T-helper 2 cell treated with Interferon-gamma antibody and Interleukin-4, amounts not matched to agents 5 μg/mL and 100 μg/mL, for 36 hours (primary cell): ENCODE measurements at regions not wholly inside any gene's neighbourhood (a gene's known extent, or its start where the extent isn't known, plus 50 kb on each side); places are given as distances from the start of the nearest gene placed in this dataset.
"Not testable (repeated sequence)": the region's sequence is repeated elsewhere in the genome, so short reads cannot be mapped to it uniquely, and the experiment has no call there.

ENCODE experiments used
- DNase-seq: peaks from one replicate; pipeline ENCODE4 v3.0.0; 2021; ENCODE audit warnings: low spot score
- H3K27ac Mint-ChIP-seq: one replicate; pipeline ENCODE4 v1.8.0; 2021; ENCODE audit warnings: mild to moderate bottlenecking, mixed read lengths
- H3K27me3 Mint-ChIP-seq: one replicate; pipeline ENCODE4 v1.8.0; 2021; ENCODE audit warnings: low read depth, mixed read lengths
- H3K36me3 Mint-ChIP-seq: one replicate; pipeline ENCODE4 v1.8.0; 2021; ENCODE audit warnings: low read depth, mixed read lengths
- H3K4me1 Mint-ChIP-seq: one replicate; pipeline ENCODE4 v1.8.0; 2021; ENCODE audit warnings: low read depth, mixed read lengths
- H3K4me3 Mint-ChIP-seq: one replicate; pipeline ENCODE4 v1.8.0; 2022; ENCODE audit warnings: mild to moderate bottlenecking, moderate library complexity, mixed read lengths
- H3K9me3 Mint-ChIP-seq: one replicate; pipeline ENCODE4 v1.8.0; 2021; ENCODE audit warnings: mixed read lengths

- no peaks in the 10 kb centered on the region for H3K4me1 Mint-ChIP-seq
- no peaks in the 10 kb centered on the region for H3K9me3 Mint-ChIP-seq
- H3K27me3 Mint-ChIP-seq, result no peaks in the 10 kb centered on the region
- no peak overlapping the region for H3K27ac Mint-ChIP-seq
- H3K4me3 Mint-ChIP-seq, result no peak overlapping the region
- H3K36me3 Mint-ChIP-seq, result no peaks in the 10 kb centered on the region
- DNase-seq, result no peak
These were observed 707.2 kb downstream of the NTRK3 start for GRCh38 chr15:87549296-87549695.

GRCh38 chr15:87548590-87548989, 707.9 kb downstream of the NTRK3 start:
- H3K4me1 Mint-ChIP-seq, H3K27ac Mint-ChIP-seq: not testable (repeated sequence)

GRCh38 chr15:87547470-87548181, 708.9 kb downstream of the NTRK3 start:
- Mint-ChIP-seq H3K36me3 (no peaks in the 10 kb centered on the region), H3K9me3 (no peaks in the 10 kb centered on the region), H3K27me3 (no peaks in the 10 kb centered on the region), H3K4me1 (no peaks in the 10 kb centered on the region), H3K4me3 (no peak overlapping the region), H3K27ac (no peak overlapping the region)
- no peak for DNase-seq

More at GRCh38 chr15:87548590-87548989, 707.9 kb downstream of the NTRK3 start:
- DNase-seq, H3K9me3 Mint-ChIP-seq, H3K36me3 Mint-ChIP-seq, H3K4me3 Mint-ChIP-seq, H3K27me3 Mint-ChIP-seq: not testable (repeated sequence)

GRCh38 chr15:87538327-87538834, 718.2 kb downstream of the NTRK3 start:
- Mint-ChIP-seq H3K4me1 (no peaks in the 10 kb centered on the region), H3K9me3 (peaks cover 3% of the 10 kb centered on the region), H3K36me3 (no peaks in the 10 kb centered on the region), H3K27me3 (no peaks in the 10 kb centered on the region), H3K27ac (no peak overlapping the region), H3K4me3 (no peak overlapping the region)
- no peak for DNase-seq

- Mint-ChIP-seq H3K36me3 (no peaks in the 10 kb centered on the region), H3K27ac (no peak overlapping the region), H3K9me3 (peaks cover 7% of the 10 kb centered on the region), H3K4me3 (no peak overlapping the region), H3K4me1 (no peaks in the 10 kb centered on the region), H3K27me3 (no peaks in the 10 kb centered on the region)
- DNase-seq, result no peak
These were observed 719.2 kb downstream of the NTRK3 start for GRCh38 chr15:87537295-87537694.

- not testable (repeated sequence) for H3K27me3 Mint-ChIP-seq, H3K4me1 Mint-ChIP-seq, DNase-seq, H3K9me3 Mint-ChIP-seq, H3K27ac Mint-ChIP-seq, H3K4me3 Mint-ChIP-seq, H3K36me3 Mint-ChIP-seq
These were observed 722.9 kb downstream of the NTRK3 start for GRCh38 chr15:87533637-87534036.

- Mint-ChIP-seq H3K9me3 (peaks cover 13% of the 10 kb centered on the region), H3K36me3 (no peaks in the 10 kb centered on the region), H3K4me3 (no peak overlapping the region), H3K27me3 (no peaks in the 10 kb centered on the region), H3K4me1 (no peaks in the 10 kb centered on the region), H3K27ac (no peak overlapping the region)
- no peak for DNase-seq
These were observed 727.7 kb downstream of the NTRK3 start for GRCh38 chr15:87528873-87529272.

GRCh38 chr15:87527875-87528274, 728.7 kb downstream of the NTRK3 start:
- Mint-ChIP-seq H3K27ac (no peak overlapping the region), H3K4me3 (no peak overlapping the region), H3K27me3 (no peaks in the 10 kb centered on the region), H3K4me1 (no peaks in the 10 kb centered on the region), H3K9me3 (peaks cover 6% of the 10 kb centered on the region), H3K36me3 (no peaks in the 10 kb centered on the region)
- DNase-seq, result no peak

GRCh38 chr15:87527416-87527815, 729.1 kb downstream of the NTRK3 start:
- no peak overlapping the region for H3K4me3 Mint-ChIP-seq
- H3K4me1 Mint-ChIP-seq, result no peaks in the 10 kb centered on the region
- H3K27me3 Mint-ChIP-seq, result no peaks in the 10 kb centered on the region
- no peak overlapping the region for H3K27ac Mint-ChIP-seq
- DNase-seq, result no peak
- no peaks in the 10 kb centered on the region for H3K36me3 Mint-ChIP-seq
- peaks cover 6% of the 10 kb centered on the region for H3K9me3 Mint-ChIP-seq

- H3K9me3 Mint-ChIP-seq, result peaks cover 10% of the 10 kb centered on the region
- DNase-seq, result no peak
- H3K4me1 Mint-ChIP-seq, result no peaks in the 10 kb centered on the region
- no peak overlapping the region for H3K27ac Mint-ChIP-seq
- no peaks in the 10 kb centered on the region for H3K27me3 Mint-ChIP-seq
- no peaks in the 10 kb centered on the region for H3K36me3 Mint-ChIP-seq
- no peak overlapping the region for H3K4me3 Mint-ChIP-seq
These were observed 733.0 kb downstream of the NTRK3 start for GRCh38 chr15:87523516-87523915.

- DNase-seq, result no peak
These were observed 733.5 kb downstream of the NTRK3 start for GRCh38 chr15:87522997-87523396.

GRCh38 chr15:87518957-87519356, 737.6 kb downstream of the NTRK3 start:
- H3K4me3 Mint-ChIP-seq, result no peak overlapping the region
- H3K27me3 Mint-ChIP-seq, result no peaks in the 10 kb centered on the region
- no peak for DNase-seq
- no peaks in the 10 kb centered on the region for H3K4me1 Mint-ChIP-seq
- peaks cover 9% of the 10 kb centered on the region for H3K9me3 Mint-ChIP-seq
- no peaks in the 10 kb centered on the region for H3K36me3 Mint-ChIP-seq
- H3K27ac Mint-ChIP-seq, result no peak overlapping the region

More at GRCh38 chr15:87522997-87523396, 733.5 kb downstream of the NTRK3 start:
- Mint-ChIP-seq H3K27me3 (no peaks in the 10 kb centered on the region), H3K27ac (no peak overlapping the region), H3K9me3 (peaks cover 12% of the 10 kb centered on the region), H3K4me1 (no peaks in the 10 kb centered on the region), H3K36me3 (no peaks in the 10 kb centered on the region), H3K4me3 (no peak overlapping the region)

GRCh38 chr15:87508086-87508485, 748.5 kb downstream of the NTRK3 start:
- no peak overlapping the region for H3K4me3 Mint-ChIP-seq

GRCh38 chr15:87502173-87502572, 754.4 kb downstream of the NTRK3 start:
- Mint-ChIP-seq H3K4me3 (no peak overlapping the region), H3K27ac (no peak overlapping the region), H3K4me1 (no peaks in the 10 kb centered on the region), H3K9me3 (no peaks in the 10 kb centered on the region), H3K27me3 (peaks cover 2% of the 10 kb centered on the region), H3K36me3 (no peaks in the 10 kb centered on the region)
- no peak for DNase-seq

More at GRCh38 chr15:87508086-87508485, 748.5 kb downstream of the NTRK3 start:
- Mint-ChIP-seq H3K36me3 (no peaks in the 10 kb centered on the region), H3K27ac (no peak overlapping the region), H3K4me1 (no peaks in the 10 kb centered on the region), H3K9me3 (peaks cover 7% of the 10 kb centered on the region), H3K27me3 (peaks cover 2% of the 10 kb centered on the region)
- no peak for DNase-seq

- Mint-ChIP-seq H3K27ac (no peak overlapping the region), H3K9me3 (no peaks in the 10 kb centered on the region), H3K4me3 (no peak overlapping the region), H3K4me1 (no peaks in the 10 kb centered on the region), H3K36me3 (no peaks in the 10 kb centered on the region), H3K27me3 (peaks cover 2% of the 10 kb centered on the region)
- no peak for DNase-seq
These were observed 756.3 kb downstream of the NTRK3 start for GRCh38 chr15:87500240-87500639.
